HG02642 (cell line): ENCODE measurements at regions not wholly inside any gene's neighbourhood (a gene's known extent, or its start where the extent isn't known, plus 50 kb on each side); places are given as distances from the start of the nearest gene placed in this dataset.
"Not testable (repeated sequence)": the region's sequence is repeated elsewhere in the genome, so short reads cannot be mapped to it uniquely, and the experiment has no call there.

Experiments
- ATAC-seq: cut with Tn5 transposase; IDR thresholded peaks from one replicate; pipeline ENCODE4 v1.9.1; 2021; ENCODE audit warnings: mild to moderate bottlenecking; ENCODE audit not compliant: unreplicated experiment, poor library complexity

DNA sequence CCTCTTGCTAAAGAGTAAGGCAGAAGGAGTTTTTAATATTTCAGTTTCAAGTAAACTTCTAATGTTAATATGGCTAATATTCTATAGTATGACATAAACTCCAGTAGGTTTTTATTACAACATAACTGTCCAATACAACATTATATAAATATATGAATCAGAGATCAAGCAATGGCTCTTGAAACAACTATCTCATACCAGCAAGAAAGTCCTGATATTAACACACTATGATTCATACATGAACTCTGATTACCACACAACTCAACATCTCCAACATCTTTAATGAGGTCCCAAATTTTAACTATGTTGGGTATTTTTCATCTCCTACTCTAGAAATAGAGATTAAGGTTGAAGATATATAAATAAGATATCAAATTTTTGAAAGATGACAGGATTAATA lies 878.3 kb downstream of the TLE1 start:
- no peak for ATAC-seq

DNA sequence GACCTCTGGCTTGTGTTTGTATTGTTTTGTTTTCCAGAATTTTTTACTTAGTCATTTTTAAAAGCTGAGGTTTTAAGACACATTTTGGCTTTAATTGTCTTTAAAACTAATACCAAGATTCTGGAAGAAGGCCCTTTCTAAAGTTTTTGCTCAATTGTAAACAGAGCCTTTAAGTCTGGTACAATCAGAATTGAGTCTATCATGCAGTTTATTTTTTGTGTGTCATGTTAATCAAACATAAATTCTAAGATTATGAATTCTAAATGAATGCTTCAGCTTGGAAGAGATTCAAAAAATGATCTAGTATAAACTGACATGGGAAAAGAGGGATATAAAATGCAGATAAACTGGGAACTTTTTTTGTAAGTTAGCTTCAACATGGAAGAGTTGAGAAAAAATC lies 882.7 kb downstream of the TLE1 start:
- no peak for ATAC-seq

DNA sequence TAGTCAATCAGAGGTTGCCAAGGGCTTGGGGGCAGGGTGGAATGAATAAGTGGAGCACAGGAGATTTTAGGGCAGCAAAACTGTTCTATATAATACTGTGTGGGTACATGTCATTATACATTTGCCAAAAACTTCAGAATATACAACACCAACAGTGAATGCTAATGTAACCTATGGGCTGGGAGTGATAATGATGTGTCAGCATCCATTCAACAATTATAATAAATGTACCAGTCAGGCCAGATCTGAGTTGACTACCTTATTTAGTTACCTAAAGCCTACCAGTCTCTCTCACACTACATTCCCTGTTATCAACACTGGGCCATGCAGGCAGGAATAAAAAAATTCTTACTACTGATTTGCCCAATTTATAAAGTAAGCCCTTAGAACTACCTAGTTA lies 884.5 kb downstream of the TLE1 start:
- no peak for ATAC-seq

DNA sequence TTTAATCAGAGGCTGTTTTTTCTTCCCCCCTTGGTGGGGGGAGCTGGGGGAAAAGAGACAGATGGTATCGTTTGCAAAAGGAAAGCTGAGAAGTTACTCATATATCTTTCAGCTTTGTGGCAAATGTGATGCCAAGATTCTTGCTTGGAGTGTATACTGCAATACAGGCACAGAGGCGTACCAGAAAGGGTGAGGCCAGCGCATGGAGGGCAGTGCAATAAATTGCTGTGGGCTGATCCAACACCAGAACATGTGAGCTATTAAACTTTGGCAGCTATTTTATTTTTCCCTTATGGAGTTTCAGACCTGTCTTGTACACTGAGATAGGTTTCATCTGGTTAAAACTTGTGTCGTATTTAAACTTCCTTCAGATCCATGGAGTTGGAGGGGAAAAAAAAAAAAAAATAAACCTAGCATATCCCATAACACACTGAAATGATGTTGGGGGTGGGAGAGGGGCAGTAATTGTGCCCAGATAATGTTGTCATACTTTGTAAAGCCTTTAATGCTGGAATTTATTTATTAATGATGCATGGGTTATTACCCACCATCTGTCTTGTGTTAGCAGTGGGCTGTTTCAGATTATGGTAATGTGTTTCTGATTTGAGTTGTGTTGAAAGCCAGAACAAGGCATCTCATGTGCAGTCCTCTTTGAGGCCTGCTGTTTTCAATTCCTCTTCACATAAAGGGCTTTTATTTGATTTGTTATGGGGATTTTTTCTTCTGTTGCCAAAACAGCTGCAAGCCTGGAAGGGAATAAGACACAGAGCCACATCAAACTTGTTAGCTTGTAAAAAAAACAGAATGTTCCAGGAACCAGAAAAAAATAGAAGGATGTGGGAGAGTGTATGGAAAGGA lies 891.3 kb downstream of the TLE1 start:
- no peak for ATAC-seq

DNA sequence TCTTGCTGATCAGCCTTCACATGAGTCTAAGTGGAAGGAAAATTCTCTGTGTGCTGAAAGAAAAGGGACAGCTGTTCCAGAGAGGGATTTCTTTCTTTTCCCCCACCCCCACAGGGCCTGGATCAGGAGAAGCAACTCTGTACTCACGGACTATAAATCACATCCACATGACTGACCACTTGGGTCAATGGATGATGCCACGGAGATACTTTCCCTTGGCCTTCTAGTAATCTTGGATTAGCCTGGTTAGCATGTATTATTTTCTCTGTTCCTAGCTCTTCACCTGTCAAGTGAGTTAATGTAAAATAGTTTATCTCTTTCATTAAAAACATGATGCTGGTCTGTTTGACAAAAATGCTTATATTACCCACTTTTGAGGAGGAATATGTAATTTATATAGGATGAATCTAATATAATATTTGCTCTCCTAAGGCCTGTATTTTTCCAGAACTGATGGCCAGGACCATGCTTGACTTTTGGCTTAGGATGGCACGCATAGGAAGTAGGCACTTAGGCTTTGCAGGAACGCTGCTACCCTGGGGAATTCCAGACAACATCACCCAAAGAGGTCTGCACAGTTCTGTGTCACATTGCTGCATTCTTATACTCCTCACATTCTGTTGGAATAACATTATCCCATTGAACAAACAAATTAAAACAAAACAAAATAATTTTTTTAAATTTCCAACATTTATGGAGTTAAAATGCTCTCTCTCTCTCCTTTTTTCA lies 892.1 kb downstream of the TLE1 start:
- no peak for ATAC-seq

DNA sequence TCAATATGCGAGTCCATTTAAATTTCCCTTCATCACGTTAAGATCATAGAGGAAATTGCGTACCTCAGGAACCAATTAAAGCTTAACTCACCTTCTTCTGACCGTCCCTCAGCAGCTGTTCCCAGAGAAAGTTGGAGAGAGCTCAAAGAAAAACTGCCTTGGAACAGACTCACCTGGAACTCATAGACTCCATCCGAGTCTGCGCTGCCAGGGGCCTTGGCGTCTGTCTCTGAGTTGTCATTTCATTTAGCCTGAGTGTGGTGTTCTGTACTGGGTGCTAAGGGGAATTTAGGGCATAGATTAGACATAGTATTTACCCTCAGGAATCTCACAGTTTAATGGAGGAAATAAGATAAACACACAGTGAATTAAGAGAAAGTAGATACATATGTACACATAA lies 892.7 kb downstream of the TLE1 start:
- ATAC-seq = no peak

DNA sequence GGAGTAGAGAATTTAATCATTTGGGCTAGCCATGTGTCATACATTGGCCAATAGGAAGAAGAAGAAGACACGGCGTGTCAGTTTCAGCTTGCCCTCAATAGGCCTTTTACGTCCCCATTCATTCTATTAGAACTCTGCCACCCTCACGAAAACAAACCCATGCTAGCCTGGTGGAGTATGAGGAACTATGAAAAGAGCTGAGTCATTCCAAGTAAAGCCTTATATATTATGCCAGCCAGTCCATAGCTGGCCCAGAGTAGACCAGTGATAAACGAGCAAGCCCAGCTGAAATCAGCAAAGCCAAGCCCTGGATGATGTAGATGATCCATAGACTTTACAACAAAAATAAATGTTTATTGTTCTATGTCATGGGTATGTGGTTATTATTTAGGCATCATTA lies 895.1 kb downstream of the TLE1 start:
- ATAC-seq = no peak

DNA sequence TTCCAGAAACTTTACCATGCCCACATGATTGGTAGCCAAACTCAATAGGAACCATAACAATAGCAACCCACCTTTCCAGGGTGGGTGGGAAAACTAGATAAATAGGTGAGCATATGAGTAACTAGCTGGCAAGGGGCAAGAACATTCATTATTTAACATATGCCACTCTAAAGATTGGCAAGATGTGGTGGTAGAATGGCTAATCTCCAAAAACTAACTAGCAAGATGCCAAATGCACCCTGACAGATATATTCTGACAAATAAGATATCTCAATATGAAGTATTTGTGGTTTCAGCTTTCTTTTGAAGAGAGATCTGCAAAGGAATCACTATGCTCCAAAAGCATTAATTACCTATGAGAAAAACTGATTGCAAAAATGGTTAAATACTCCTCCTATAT lies 895.6 kb downstream of the TLE1 start:
- ATAC-seq = no peak

DNA sequence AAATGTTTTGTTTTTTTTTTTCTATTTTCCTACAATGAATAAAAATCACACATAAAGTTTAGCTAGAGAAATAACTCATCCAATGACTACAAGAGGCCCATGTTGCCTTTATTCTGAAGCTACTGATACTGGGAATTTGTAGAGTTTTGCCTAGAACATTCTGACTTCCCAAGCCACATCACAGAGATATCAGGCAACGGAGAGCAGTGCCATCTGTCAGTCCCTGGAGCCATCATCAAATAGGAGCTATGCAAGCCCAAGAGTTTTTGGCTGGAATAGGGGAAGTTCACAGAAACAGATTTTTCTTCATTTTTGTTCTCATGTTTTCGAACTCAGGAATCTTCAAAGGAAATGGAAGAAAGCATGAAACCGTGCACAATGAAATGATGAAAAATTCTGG lies 896.6 kb downstream of the TLE1 start:
- ATAC-seq = no peak

DNA sequence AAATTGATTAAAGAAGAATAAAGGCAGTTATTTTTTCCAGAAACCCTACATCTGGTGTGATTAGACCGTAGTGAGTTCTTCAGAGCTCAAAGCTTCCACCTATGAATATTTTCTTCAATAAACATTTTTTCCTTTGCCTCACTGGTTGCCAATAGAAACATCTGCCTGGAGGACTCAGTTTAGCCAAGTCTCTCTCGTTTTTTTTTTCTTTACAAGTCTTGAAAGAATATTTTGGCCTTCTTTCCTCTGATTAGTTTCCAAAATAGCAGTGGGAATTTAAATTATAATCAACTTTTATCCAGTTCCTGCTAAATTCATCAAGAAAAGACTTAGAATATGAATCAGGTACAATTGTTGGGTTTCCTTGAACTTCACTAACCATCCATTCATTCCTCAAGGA lies 897.5 kb downstream of the TLE1 start:
- ATAC-seq = no peak

DNA sequence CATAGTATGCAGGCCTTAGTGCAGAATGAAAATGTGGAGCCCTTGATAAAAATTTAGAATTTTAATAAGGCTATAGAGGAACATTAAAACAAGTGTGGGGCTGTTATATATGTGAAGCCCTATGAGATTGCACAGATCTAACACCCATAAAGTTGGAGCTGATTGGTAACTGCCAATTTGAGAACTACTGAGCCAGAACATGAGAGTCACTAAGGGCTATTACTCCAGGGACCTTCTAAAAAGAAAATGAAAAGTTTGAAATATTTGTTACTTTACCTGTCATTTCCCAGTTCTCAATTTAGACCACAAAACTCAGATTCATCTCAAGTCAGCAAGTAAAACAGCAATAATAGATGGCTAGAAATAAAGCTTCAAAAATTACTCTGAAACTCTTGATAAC lies 898.6 kb downstream of the TLE1 start:
- ATAC-seq = no peak

DNA sequence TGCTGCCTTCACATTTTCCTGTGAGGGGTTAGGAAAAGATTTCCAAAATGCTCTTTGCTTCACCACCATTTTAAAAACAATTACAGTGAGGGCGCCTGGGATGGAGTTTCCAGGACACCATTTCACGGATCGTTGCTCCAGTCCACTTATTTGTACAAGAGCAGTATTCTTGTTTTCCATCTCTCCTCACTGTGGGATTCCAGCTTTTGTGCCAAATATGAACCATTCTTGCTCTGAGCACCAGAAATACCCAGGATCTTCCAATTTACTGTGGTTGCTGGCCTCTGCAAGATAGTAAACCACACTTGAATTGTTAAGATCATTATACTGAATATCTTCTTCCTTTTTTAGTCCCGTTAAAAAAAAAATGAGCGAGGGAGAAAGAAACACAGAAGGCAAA lies 899.5 kb downstream of the TLE1 start:
- no peak for ATAC-seq

DNA sequence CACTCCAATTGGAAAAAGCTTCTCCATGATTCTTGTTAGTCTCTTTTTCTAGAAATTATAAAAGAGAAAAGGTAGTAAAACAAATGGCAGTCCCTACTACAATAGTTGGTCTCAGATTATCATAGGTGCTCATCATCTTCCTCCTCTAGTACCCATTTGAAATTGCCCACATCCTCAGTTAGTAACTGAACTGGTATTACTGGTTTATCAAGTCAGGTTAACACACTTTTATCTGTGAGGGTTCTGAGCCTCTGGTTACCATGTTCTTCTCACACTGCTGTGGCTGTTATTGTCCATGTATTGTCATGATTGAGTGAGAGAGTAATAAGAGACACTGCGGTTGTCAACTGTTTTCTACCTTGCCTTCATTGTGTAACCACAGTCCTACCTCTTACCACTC lies 901.7 kb downstream of the TLE1 start:
- ATAC-seq = no peak

DNA sequence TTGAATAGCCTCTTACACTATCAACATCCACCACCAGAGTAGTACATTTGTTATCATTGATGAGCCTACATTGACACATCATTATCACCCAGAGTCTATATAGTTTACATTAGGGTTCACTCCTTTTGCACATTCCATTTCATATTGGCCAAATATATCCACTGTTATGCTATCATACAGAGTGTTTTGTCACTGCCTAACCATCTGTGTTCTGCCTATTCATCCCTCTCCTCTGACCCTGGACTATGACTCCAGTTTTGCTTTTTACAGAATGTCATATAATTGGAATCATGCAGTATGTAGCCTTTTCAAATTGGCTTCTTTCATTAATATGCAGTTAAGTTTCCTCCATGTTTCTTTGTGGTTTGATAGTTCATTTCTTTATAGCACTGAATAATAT lies 904.7 kb downstream of the TLE1 start:
- no peak for ATAC-seq

DNA sequence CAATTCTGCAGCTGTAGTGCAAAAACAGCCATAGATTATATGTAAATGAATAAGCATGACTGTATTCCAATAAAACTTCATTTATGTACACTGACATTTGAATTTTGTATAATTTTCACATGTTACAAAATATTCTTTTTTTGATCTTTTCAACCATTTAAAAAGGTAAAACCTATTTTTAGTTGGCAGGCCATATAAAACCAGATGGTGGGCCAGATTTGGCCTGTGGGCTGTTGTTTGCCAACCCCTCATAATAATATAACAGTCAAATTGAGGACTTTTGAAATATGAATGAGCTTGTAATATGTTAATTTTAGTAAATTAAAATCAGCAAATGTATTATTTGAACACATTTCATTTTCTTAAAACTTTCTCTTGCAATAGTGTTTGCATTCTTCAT lies 913.4 kb downstream of the TLE1 start:
- ATAC-seq = no peak

DNA sequence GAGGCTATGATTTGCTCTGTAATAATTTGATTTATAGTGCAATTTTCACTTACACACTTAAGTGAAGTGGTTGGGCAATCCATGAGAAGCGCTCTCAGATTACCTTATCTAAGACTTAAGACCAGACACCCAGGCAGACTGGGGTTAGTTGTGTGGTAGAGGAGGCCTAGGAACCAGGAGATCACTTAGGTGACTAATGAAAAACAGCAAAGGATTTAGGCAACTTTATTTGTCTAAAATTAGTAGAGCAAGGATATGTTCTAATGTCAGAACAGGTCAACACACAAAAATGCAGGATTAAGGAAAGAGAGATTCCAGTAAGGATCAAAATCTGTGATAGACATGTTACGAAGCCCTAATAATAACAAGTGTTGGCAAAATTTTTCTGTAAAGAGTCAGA lies 913.8 kb downstream of the TLE1 start:
- no peak for ATAC-seq

DNA sequence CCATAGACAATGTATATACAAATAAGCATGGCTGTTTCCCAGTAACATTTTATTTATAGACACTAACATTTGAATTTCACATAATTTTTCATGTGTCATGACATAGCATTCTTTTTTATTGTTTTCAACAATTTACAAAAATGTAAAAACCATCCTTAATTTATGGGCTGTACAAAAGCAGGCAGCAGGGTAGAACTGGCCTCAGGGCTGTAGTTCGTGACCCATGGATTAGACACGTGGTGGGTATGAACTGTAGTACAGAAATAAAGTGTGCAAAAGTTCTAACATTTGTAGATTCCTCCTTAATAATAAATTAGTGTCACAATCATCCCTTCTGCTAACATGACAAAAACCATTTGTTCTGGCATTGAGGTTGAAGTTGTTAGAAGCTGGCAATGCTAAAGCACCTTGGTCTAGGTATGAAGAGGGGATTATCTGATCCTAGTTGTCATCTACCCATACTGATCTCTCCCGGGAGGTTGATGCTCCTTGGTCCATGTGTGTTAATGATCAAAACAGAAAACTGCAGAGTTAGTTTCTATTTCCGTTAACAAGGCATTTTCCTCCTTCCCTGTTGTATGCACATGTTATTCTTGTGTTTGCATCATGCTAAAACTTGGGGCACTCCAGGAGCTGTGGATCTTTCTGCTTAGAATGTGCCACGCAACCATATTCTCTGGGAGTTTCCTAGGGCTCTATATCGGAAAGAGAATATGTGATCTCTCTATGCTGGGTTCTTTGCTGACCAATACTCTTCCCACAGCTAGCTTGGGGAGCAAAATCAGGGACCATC lies 917.6 kb downstream of the TLE1 start:
- ATAC-seq = no peak

DNA sequence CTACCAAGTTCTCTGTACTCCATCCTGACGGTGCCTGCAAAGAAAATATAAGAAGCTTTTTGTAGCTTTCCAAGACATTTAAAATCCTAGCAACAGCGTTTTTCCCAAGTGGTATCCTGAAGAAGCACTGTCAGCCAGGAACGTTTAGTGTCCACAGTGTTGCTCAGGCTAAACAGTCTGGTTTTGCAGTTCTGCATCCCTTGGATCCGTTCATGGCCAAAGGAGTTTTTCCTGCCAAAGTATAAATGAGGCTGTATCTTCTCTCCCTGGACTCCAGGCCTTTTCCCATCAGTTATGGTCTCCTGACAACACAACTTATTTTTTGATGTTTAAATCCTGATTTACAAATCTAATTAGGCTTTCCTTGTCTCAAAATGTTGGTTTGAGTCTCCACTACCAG lies 925.8 kb downstream of the TLE1 start:
- no peak for ATAC-seq

DNA sequence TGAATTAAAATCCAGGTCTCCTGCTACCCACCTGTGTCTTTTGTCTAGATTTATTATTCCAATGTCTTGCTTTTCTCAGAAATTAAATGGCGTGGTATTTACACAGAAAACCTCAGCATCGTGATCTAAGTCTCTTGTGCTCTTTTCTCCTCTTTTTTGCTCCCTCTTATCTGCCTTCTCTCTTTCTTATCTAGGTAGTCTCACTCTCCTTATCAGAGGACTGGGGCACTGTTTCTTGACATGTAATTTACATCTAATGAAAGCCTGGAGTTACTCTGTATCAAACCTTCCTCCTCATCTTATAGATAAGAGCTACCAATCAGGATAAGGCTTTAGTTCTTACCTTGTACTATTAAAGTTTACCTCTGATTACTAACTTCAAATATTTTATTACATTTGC lies 933.8 kb downstream of the TLE1 start:
- no peak for ATAC-seq

DNA sequence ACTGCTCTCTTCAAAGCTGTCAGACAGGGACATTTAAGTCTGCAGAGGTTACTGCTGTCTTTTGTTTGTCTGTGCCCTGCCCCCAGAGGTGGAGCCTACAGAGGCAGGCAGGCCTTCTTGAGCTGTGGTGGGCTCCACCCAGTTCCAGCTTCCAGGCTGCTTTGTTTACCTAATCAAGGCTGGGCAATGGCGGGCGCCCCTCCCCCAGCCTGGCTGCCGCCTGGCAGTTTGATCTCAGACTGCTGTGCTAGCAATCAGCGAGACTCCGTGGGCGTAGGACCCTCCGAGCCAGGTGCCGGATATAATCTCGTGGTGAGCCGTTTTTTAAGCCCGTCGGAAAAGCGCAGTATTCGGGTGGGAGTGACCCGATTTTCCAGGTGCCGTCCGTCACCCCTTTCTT lies 942.3 kb downstream of the TLE1 start:
- not testable (repeated sequence) for ATAC-seq

DNA sequence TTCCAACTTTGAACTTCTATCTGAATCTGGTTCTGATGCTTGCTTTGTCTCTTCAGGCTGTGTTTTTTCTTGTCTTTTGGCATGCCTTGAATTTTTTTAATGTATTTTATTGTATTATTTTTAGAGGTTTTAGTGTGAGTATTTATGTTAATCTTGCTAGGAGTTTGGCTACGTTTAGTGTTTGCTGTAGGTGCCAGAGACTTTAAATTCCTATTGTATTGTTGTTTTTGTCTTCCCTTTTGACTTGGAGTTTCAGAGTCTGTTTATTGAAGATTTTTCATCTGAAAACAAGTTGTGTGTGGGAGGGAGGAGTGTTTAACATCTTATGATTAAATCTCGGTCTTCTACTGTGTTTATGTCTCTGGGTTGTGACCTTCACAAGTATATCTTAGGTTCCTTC lies 956.8 kb downstream of the TLE1 start:
- ATAC-seq = no peak
